Upper lobe of left lung (tissue), 4 donors: ENCODE measurements at regions not wholly inside any gene's neighbourhood (a gene's known extent, or its start where the extent isn't known, plus 50 kb on each side); places are given as distances from the start of the nearest gene placed in this dataset.

ENCODE experiments used
- CTCF ChIP-seq, 6 experiments: fragments of 450-650 bp in 4 of 6; fragments of 200-600 bp in 2 of 6; sonication (generic) in 2 of 6; IDR thresholded peaks; one replicate each; pipeline ENCODE4 v1.5.1; 2016 to 2019; ENCODE audit warnings: antibody characterized with exemption in 6 of 6
- POLR2A ChIP-seq, 4 donors: fragments of 450-650 bp; IDR thresholded peaks; one replicate each; pipeline ENCODE4 v1.5.1; 2016 to 2017; ENCODE audit warnings: antibody characterized with exemption in 4 of 4, mild to moderate bottlenecking in 2 of 4
- POLR2AphosphoS5 ChIP-seq, 2 donors: sonication (generic); formaldehyde crosslinking; IDR thresholded peaks; one replicate each; pipeline ENCODE4 v1.5.1; 2017; ENCODE audit warnings: antibody characterized with exemption in 2 of 2

DNA sequence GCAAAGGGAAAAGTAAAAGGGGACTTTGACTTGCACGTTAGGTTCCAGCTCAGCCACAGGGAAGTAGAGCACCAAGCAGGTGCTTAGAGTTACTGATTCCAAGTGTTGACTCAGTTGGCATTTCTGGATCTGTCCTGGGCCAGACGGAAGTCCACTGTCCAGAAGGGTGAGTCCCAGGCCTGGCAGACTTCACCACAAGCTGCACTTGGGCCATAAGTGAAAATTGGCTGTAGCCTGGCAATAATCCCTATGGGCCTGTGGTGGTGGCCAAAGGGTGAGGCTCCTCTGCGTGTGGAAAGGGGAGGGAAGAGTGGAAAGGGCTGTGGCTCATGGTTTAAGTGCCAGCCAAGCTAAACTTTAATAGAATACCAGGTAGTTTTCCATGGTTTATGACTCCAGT is 121.5 kb downstream of the DTWD1 start:
- TF ChIP-seq CTCF (IDR thresholded peaks at IDR 0.05) (no peak), POLR2A (IDR thresholded peaks at IDR 0.05) (no peak), POLR2AphosphoS5 (IDR thresholded peaks at IDR 0.05) (no peak)
